ENCODE measurements at regions not wholly inside any gene's neighbourhood (a gene's known extent, or its start where the extent isn't known, plus 50 kb on each side); places are given as distances from the start of the nearest gene placed in this dataset.

DNA sequence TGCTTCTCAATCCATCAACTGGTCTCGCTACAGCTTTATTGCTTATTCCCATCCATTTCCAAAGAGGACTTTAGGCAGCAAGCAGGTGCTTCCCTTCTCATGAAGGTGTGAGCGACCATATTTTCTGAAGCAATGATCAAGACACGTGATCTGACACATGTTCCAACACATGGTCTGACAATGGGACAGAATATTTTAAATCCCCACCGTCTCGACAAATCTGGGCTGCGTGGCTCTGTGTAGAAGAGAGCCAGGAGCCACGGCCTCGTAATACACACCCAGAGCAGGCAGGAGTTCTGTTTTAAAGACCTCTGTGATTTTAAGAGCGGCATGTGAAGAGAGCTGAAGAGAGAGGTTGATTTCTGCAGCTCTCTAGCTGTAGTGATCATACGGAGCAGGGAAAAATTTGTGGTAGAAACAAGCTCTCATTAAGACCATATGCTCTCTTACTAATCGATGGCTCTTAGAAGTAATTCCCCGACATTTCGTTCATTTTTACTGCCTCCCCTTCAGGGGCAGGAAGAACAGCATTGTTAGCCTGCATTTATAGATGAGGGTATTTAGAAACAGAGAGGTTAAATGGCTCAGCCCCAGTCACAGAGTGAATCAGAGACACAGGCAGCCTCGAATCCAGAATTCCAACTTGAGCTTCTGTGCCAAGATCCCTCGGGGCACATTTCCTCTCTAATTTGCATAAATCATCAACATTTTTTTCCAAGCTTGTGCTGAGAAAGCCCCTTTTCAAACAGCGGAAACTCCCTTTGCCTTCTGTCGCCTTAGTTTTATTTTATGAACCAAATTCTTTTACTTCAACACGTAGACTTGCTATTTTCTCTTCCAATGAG is 91.0 kb upstream of the BCOR start:
- Histone ChIP-seq H3K9me3 (peaks cover 0 to 4% of the 10 kb centered on the region in 2 donors), H3K4me1 (no peaks in the 10 kb centered on the region), H3K4me3 (no peak overlapping the region), H3K27me3 (no peaks in the 10 kb centered on the region), H3K27ac (no peak overlapping the region), H3K36me3 (no peaks in the 10 kb centered on the region)
- DNase-seq, result no peak
- ATAC-seq, result no peak
- TF ChIP-seq, protein P1, sequence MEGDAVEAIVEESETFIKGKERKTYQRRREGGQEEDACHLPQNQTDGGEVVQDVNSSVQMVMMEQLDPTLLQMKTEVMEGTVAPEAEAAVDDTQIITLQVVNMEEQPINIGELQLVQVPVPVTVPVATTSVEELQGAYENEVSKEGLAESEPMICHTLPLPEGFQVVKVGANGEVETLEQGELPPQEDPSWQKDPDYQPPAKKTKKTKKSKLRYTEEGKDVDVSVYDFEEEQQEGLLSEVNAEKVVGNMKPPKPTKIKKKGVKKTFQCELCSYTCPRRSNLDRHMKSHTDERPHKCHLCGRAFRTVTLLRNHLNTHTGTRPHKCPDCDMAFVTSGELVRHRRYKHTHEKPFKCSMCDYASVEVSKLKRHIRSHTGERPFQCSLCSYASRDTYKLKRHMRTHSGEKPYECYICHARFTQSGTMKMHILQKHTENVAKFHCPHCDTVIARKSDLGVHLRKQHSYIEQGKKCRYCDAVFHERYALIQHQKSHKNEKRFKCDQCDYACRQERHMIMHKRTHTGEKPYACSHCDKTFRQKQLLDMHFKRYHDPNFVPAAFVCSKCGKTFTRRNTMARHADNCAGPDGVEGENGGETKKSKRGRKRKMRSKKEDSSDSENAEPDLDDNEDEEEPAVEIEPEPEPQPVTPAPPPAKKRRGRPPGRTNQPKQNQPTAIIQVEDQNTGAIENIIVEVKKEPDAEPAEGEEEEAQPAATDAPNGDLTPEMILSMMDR (IDR thresholded peaks at IDR 0.05), result no peak
- intact Hi-C loops (cut with DNase I), result no loop called here

DNA sequence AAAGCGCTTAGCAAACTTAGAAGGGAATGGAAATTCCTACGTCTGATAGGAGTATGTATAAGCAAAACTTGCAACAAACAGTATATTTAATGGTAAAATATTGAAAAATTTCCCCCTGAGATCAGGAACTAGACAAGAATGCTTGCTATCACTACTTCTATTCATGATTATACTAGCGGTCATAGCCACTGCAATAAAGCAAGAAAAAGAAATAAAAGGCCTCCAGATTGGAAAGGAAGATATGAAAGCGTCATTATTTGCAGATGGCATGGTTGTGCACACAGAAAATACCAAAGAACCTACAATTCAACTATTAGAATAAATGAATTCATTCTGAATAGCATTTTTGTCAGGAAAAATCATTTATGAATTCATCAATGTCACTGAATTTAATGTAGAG is 87.2 kb upstream of the BCOR start:
- H3K4me3 ChIP-seq, result no peak overlapping the region
- no peaks in the 10 kb centered on the region for H3K27me3 ChIP-seq
- H3K9me3 ChIP-seq, result peaks cover 0 to 4% of the 10 kb centered on the region in 2 donors
- intact Hi-C loops (cut with DNase I), result no loop called here
- H3K27ac ChIP-seq, result no peak overlapping the region
- no peaks in the 10 kb centered on the region for H3K36me3 ChIP-seq
- DNase-seq (no peak), ATAC-seq (no peak)
- H3K4me1 ChIP-seq, result no peaks in the 10 kb centered on the region
- TF ChIP-seq, protein P1 (IDR thresholded peaks at IDR 0.05), result no peak

DNA sequence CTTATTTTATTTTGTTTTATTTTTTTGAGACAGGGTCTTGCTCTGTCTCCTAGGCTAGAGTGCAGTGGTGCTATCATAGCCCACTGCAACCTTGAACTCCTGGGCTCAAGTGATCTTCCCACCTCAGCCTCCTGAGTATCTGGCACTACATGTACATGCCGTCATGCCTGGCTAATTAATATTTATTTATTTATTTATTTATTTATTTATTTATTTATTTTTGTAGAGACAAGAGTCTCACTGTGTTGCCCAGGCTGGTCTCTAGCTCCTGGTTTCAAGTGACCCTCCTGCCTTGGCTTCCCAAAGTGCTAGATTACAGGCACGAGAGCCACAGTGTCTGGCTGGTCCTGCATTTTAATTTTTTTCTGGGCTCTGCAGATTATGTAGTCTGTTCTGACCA is 84.9 kb upstream of the BCOR start:
- no peak overlapping the region for H3K27ac ChIP-seq
- intact Hi-C loops (cut with DNase I), result no loop called here
- peaks cover 0 to 4% of the 10 kb centered on the region in 2 donors for H3K9me3 ChIP-seq
- H3K4me1 ChIP-seq, result no peaks in the 10 kb centered on the region
- TF ChIP-seq, protein P1 (IDR thresholded peaks at IDR 0.05), result no peak
- no peaks in the 10 kb centered on the region for H3K36me3 ChIP-seq
- DNase-seq (no peak), ATAC-seq (no peak)
- H3K4me3 ChIP-seq, result no peak overlapping the region
- no peaks in the 10 kb centered on the region for H3K27me3 ChIP-seq

DNA sequence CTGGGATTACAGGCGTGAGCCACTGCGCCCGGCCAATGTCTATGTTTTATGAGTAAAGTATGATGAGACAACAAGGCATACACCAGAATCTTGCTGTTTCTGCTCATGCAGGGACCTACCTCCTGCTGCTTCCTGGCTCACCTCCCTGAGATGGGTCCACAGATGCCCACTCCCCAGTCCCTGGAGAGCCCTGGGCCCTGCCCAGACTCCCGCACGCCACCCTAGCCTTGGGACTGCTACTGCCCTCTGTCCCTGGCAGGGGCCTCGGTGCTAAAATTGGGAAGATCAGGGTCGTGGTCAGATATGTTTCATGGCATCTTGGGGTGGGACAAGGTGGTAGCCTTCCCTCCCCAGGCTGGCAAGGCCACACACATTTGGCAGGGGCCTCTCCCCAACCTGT is 84.3 kb upstream of the BCOR start:
- no peak for DNase-seq
- peaks cover 0 to 4% of the 10 kb centered on the region in 2 donors for H3K9me3 ChIP-seq
- ATAC-seq, result no peak
- TF ChIP-seq, protein P1 (IDR thresholded peaks at IDR 0.05), result no peak
- H3K4me3 ChIP-seq, result no peak overlapping the region
- H3K4me1 ChIP-seq, result no peaks in the 10 kb centered on the region
- peaks cover 0 to 2% of the 10 kb centered on the region in 2 donors for H3K27me3 ChIP-seq
- H3K27ac ChIP-seq, result no peak overlapping the region
- intact Hi-C loops (cut with DNase I), result no loop called here
- H3K36me3 ChIP-seq, result no peaks in the 10 kb centered on the region

DNA sequence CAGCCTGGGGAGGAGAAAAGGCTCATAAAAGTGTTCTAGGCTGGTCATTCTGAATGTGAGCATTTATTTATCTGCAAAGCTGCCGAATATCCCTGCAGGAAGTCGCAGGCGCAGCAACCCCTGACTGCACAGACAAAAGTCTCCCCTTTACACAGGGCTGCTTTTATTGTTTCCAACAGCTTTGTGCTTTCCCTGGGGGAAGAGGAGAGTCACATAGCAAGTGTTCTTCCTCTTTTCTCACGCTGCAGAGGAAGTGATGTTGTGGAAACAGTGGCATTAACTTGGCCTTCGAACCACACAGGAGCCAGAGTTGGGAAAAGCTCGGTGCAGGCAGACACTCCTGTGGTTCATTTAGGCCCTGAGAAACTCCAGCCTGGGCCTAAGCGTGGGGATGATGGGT is 81.5 kb upstream of the BCOR start:
- no peaks in the 10 kb centered on the region for H3K9me3 ChIP-seq
- H3K4me3 ChIP-seq, result no peak overlapping the region
- ATAC-seq (no peak), DNase-seq (no peak)
- peak overlapping the region in 1 of 2 donors; percentile 28 for H3K27ac ChIP-seq
- TF ChIP-seq, protein P1 (IDR thresholded peaks at IDR 0.05), result no peak
- no peaks in the 10 kb centered on the region for H3K36me3 ChIP-seq
- H3K27me3 ChIP-seq, result peaks cover 0 to 18% of the 10 kb centered on the region in 2 donors
- peaks cover 4 to 7% of the 10 kb centered on the region in 2 donors for H3K4me1 ChIP-seq
- intact Hi-C loops (cut with DNase I), result loop anchor here in 1 of 2 donors (10.0 kb wide), 1 partner anchor 164 kb away; no protein-coding TSS in a partner anchor

All from left lung (tissue), 4 donors.